CMK (cell line): ENCODE measurements at regions not wholly inside any gene's neighbourhood (a gene's known extent, or its start where the extent isn't known, plus 50 kb on each side); places are given as distances from the start of the nearest gene placed in this dataset.

ENCODE experiments used
- DNase-seq: peaks from one replicate; pipeline ENCODE4 v3.0.0-alpha.2; 2010; ENCODE audit warnings: low read depth

- DNase-seq, result no peak
Measured at GRCh38 chr2:15701341-15701907, 109.8 kb downstream of the DDX1 start.

DNA sequence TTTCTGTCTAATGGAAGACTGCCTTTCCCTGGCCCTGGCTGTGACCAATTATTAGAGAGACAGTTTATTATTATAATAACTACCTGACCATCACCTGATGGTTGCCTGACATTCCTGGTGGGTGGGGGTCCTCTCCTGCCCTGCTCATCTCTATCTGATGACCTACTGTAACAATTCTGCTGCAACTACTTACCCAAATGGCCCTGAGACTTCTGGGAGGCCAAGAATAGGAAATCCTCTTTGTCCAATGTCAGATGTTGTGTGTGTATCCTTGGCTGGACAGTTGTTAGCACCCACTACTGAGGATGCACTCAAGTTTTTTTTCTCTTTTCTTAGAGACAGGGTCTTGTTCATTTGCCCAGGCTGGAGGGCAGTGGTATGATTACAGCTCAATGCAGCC, 110.3 kb downstream of the DDX1 start:
- DNase-seq, result no peak

- DNase-seq, result no peak
Measured at GRCh38 chr2:15702452-15702851, 110.8 kb downstream of the DDX1 start.

GRCh38 chr2:15703365-15703869, 111.7 kb downstream of the DDX1 start:
- DNase-seq, result no peak

GRCh38 chr2:15704086-15704787, 112.6 kb downstream of the DDX1 start:
- no peak for DNase-seq

GRCh38 chr2:15704788-15705115, 113.1 kb downstream of the DDX1 start:
- no peak for DNase-seq

GRCh38 chr2:15705310-15705709, 113.6 kb downstream of the DDX1 start:
- DNase-seq, result no peak

GRCh38 chr2:15705839-15706386, 114.2 kb downstream of the DDX1 start:
- DNase-seq, result no peak

DNA sequence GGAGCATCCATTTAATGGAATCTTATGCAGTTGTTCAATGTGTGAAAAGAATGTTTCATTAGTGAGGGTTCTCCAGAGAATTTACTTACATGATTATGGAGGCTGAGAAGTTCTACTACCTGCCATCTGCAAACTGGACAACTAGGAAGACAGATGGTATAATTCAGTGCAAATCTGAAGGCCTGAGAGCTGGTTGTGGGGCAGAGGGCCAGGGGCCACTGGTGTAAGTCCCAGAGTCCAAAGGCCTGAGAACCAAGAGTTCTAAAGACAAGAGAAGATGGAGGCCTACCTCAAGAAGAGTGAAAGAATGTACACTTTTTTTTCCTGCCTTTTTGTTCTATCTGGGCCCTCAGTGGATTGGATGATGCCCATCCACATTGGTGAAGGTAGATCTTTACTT, 114.8 kb downstream of the DDX1 start:
- no peak for DNase-seq

- no peak for DNase-seq
Measured at GRCh38 chr2:15706986-15707632, 115.4 kb downstream of the DDX1 start.

DNA sequence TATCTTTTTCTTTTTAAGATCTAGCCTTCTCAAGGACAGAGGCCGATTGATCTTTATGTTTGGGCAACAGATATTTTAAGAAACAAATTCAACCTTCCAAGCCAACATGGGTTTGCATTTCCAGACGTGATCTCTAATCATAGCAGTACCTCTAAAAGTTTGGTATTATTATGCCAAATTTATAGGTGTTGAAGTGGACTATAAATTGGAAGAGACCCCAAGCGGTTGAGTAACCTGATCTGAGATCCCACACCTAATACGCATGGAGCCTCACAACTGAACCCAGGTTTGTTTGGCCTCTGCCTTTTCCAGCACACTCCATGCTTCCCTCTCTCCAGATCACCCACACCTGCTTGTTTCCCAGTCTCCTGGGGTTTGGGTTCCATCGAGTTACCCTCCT, 116.5 kb downstream of the DDX1 start:
- no peak for DNase-seq

- DNase-seq, result no peak
Measured at GRCh38 chr2:15708865-15709820, 117.5 kb downstream of the DDX1 start.

DNA sequence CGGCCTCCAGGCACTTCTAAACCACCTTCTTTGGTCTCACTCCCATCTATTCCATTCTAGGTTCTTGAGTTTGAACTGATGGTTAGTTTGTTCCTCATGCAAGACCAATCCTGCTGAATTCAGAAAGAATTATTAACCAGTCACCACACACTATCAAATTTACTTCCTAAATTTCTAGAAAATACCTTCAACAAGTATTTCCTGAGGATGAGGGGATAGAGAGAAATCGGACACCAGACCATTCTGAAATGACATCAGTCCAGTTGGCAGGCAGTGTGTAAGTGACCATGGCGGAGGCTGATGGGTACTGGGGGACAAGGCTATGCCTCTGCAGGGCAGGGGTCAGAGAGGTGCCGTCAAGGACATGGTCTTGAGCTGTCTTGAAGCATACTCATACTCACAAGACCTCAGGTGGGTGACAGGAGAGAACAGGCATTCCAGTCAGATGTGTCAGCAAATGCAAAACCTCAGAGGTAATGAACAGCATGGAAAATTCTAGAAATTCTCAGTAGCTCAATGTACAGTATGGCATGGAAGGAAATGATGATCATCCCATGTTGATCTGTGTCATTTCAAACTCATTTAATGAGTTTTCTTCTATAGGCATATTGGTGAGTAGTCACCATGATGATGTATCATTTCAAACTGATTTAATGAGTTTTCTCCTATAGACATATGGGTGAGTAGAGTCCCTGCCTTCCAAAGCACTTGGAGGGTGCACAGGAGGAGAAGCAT, 119.6 kb downstream of the DDX1 start:
- DNase-seq, result no peak

DNA sequence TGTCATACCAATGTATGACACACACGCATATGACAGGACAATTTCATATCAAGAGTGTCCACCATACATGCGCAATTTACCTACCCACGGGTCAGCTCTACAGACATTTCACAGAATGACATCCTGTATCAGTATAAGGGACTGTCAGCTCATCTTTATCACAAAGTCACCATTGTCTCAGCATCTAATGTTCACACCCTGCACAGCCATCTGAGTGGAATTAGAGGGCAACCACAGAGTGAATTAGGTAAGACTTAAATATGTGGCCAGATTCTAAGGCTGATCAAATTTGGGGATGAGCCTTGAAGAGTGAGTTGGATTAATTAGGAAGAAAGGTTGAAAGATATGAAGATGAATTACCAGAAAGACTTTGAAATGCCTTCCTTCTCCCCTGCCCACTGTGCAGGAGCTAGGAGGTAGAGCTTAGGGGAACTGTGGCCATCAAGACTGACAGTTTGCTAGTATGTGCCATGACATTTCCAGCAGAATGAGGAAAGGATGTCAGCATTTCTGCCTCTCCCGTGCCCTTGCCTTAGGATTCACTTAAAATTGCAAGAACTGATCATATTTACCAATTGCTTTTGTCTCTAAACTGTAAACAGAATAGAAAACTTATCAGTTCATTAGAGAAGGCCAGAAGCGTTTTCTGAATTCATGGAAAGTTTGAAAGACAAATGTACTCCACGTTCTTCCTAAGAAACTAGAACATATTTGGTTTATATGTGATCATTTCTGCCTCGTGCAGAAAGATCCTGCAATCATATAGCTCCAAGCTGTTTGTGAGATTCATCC, 121.1 kb downstream of the DDX1 start:
- DNase-seq, result no peak

DNA sequence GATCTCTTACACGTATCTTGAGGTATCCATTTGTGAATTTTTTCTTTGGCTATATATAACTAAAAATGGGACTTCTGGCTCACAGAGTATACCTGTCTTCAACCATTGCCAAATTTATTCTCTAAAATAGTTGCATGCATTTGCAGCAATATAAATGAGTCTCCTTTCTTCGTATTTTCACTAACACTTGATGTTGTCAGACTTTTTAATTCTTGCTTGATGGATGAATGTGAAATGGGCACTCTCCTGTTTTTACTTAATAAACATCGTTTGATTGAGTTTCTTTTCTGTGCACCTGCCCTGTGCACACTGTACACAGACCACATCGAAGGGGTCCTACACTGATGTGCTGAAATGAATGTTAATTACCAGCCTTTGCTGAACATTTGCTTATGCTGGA, 121.8 kb downstream of the DDX1 start:
- DNase-seq, result no peak

DNA sequence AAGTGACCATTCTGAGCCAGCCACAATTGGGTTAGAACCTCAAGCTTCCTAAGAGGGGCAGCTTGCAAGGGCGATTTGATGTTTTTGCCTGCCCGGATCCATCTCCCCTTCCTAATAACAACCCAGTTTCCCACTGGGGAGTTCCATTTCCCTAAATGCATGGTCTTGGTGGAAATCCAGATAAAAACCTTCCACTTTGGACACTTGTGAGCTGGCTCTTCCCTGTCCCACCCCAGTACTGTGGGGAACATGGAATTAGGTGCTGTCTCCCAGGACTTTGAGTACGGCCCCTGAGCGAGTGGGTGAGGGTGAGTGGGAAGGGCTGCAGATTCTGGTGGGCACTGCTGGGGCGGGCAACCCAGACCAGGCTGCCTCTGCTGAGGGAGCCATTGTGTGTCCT, 122.3 kb downstream of the DDX1 start:
- DNase-seq, result no peak

DNA sequence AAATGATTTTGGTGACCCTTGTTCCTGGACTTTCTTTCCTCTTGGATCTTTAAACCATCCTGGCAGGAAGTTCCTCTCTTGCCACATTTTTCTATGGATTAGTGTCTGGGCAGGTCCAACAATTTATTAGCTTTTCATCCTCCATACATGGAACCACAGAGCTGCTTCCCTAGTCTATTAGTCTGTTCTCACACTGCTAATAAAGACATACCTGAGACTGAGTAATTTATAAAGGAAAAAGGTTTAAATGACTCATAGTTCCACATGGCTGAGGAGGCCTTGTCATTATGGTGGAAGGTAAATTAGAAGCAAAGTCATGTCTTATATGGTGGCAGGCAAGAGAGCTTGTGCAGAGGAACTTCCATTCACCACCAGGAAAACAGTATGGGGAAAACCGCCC, 122.9 kb downstream of the DDX1 start:
- DNase-seq, result no peak

DNA sequence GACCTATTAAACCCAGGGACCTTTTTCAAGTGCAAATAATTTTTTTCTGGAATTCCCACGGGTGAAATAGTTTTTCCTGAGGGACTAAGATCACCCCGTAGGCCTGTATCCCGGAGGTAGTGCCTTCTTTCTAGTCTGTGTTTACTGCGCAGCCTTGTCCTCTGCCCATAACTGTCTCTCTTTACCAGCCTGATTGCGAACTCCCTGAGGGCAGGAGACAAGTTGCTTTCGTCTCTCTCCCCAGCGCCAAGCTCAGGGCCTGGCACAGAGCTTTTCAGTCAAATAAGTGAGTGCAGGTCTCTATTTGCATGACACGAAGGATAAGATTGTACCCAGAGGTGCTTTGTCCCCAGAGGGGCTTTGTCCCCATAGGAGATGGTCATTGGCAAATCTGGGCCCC, 123.9 kb downstream of the DDX1 start:
- DNase-seq, result no peak

- DNase-seq, result no peak
Measured at GRCh38 chr2:15718103-15718943, 126.7 kb downstream of the DDX1 start.

DNA sequence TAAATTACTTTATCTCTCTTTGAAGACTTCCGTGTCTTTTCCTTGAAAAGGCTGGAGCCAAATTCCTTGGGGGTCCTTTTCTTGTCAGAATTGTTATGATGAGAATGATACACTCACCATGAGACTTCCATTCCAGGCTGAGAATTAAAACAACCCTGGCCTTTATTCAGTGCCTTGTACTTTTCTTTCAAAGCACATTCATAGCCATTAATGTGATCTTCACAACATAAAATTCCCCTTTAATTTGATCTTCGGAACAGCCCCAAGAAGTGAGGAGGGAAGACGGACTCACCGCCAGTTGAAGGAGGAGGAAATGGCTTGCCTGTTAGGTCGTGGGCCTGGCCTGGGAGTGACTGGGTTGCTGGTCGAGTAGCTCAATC, 127.3 kb downstream of the DDX1 start:
- DNase-seq, result no peak
